GM23338 (cell line): ENCODE measurements at regions not wholly inside any gene's neighbourhood (a gene's known extent, or its start where the extent isn't known, plus 50 kb on each side); places are given as distances from the start of the nearest gene placed in this dataset.
"Not testable (repeated sequence)": the region's sequence is repeated elsewhere in the genome, so short reads cannot be mapped to it uniquely, and the experiment has no call there.

Source experiments
- ATAC-seq: fragments of 200-7000 bp; cut with Tn5 transposase; 3 replicates; pipeline ENCODE4 v1.9.1; 2020
- DNase-seq: peaks from one replicate; pipeline ENCODE4 v3.0.0-alpha.2; 2015; ENCODE audit warnings: low spot score
- H2AFZ ChIP-seq: fragments of 200-600 bp; sonication (generic); 2 replicates; pipeline ENCODE4 v1.8.0; 2016; ENCODE audit warnings: antibody characterized with exemption, mild to moderate bottlenecking, moderate library complexity
- H3F3A ChIP-seq: fragments of 200-600 bp; sonication (generic); replicated peaks from 2 replicates; pipeline ENCODE4 v1.8.0; 2017; ENCODE audit warnings: antibody characterized with exemption, mixed run types, low read depth
- H3K27ac ChIP-seq: fragments of 200-600 bp; sonication (generic); 2 replicates; pipeline ENCODE4 v1.6.1; 2016; ENCODE audit warnings: low read depth
- H3K27me3 ChIP-seq: fragments of 200-600 bp; sonication (generic); 2 replicates; pipeline ENCODE4 v1.8.0; 2016; ENCODE audit warnings: mild to moderate bottlenecking, mixed run types, moderate library complexity; ENCODE audit not compliant: insufficient read depth
- H3K36me3 ChIP-seq: fragments of 200-600 bp; sonication (generic); 2 replicates; pipeline ENCODE4 v1.8.0; 2016; ENCODE audit warnings: mild to moderate bottlenecking; ENCODE audit not compliant: insufficient read depth
- H3K4me1 ChIP-seq: fragments of 200-600 bp; sonication (generic); 2 replicates; pipeline ENCODE4 v1.8.0; 2016; ENCODE audit warnings: mild to moderate bottlenecking, moderate library complexity; ENCODE audit not compliant: insufficient read depth
- H3K4me2 ChIP-seq: fragments of 200-600 bp; sonication (generic); 2 replicates; pipeline ENCODE4 v1.7.1; 2017; ENCODE audit warnings: mixed run types
- H3K4me3 ChIP-seq: fragments of 200-600 bp; sonication (generic); 2 replicates; pipeline ENCODE4 v1.6.1; 2016; ENCODE audit warnings: mixed run types
- H3K79me2 ChIP-seq: fragments of 200-600 bp; sonication (generic); replicated peaks from 2 replicates; pipeline ENCODE4 v1.8.0; 2017; ENCODE audit warnings: mild to moderate bottlenecking; ENCODE audit not compliant: insufficient read depth
- H3K9me2 ChIP-seq: fragments of 200-600 bp; sonication (generic); 2 replicates; pipeline ENCODE4 v1.8.0; 2017; ENCODE audit not compliant: insufficient read depth
- H4K20me1 ChIP-seq: fragments of 200-600 bp; sonication (generic); replicated peaks from 2 replicates; pipeline ENCODE4 v1.8.0; 2017; ENCODE audit warnings: mild to moderate bottlenecking; ENCODE audit not compliant: insufficient read depth
- H3K27ac Mint-ChIP-seq: 2 replicates; pipeline ENCODE4 v1.8.0; 2020; ENCODE audit warnings: inconsistent platforms, mild to moderate bottlenecking, moderate library complexity, mixed read lengths
- H3K27me3 Mint-ChIP-seq: 3 replicates; pipeline ENCODE4 v1.8.0; 2022; ENCODE audit warnings: low read depth, mild to moderate bottlenecking, moderate library complexity, mixed read lengths, inconsistent platforms; ENCODE audit not compliant: insufficient read depth, poor library complexity
- H3K36me3 Mint-ChIP-seq: 3 replicates; pipeline ENCODE4 v1.8.0; 2021; ENCODE audit warnings: low read depth, mild to moderate bottlenecking, inconsistent platforms, moderate library complexity, mixed read lengths
- H3K4me1 Mint-ChIP-seq: 3 replicates; pipeline ENCODE4 v1.8.0; 2020; ENCODE audit warnings: mild to moderate bottlenecking, inconsistent platforms, mixed read lengths
- H3K4me3 Mint-ChIP-seq: 3 replicates; pipeline ENCODE4 v1.8.0; 2021; ENCODE audit warnings: moderate library complexity, mild to moderate bottlenecking, inconsistent platforms, mixed read lengths
- H3K9me3 Mint-ChIP-seq: 3 replicates; pipeline ENCODE4 v1.8.0; 2020; ENCODE audit warnings: moderate library complexity, mild to moderate bottlenecking, inconsistent platforms, mixed read lengths
- CREB1 ChIP-seq: fragments of 250-450 bp; sonication (Bioruptor Pico); IDR thresholded peaks from 2 replicates; pipeline ENCODE4 v1.5.0; 2020; ENCODE audit warnings: low read depth, mild to moderate bottlenecking, moderate library complexity
- JUNB ChIP-seq: IDR thresholded peaks from one replicate; pipeline ENCODE4 v1.6.1; 2016; ENCODE audit warnings: antibody characterized with exemption; ENCODE audit not compliant: unreplicated experiment
- NANOG ChIP-seq: IDR thresholded peaks from 2 replicates; pipeline ENCODE4 v1.6.1; 2016; ENCODE audit warnings: antibody characterized with exemption, borderline replicate concordance
- POLR2AphosphoS5 ChIP-seq: IDR thresholded peaks from 2 replicates; pipeline ENCODE4 v1.6.1; 2016; ENCODE audit warnings: antibody characterized with exemption, low read depth
- ZNF331 ChIP-seq: fragments of 250-450 bp; sonication (Bioruptor Pico); IDR thresholded peaks from 2 replicates; pipeline ENCODE4 v1.5.0; 2020; ENCODE audit warnings: low read depth, mild to moderate bottlenecking, moderate library complexity
- TF ChIP-seq, protein P1 (sequence below): IDR thresholded peaks from one replicate; pipeline ENCODE4 v1.6.1; 2018; ENCODE audit warnings: antibody characterized with exemption; ENCODE audit not compliant: unreplicated experiment
- TF ChIP-seq, protein P2 (sequence below), 2 experiments: fragments of 200-600 bp in 1 of 2; sonication (generic) in 1 of 2; conservative IDR thresholded peaks; 2 replicates each; pipeline versions ENCODE4 v1.5.1 to v1.6.1; 2016 to 2017; ENCODE audit warnings: antibody characterized with exemption in 2 of 2, low read depth in 2 of 2, mild to moderate bottlenecking in 2 of 2, moderate library complexity in 1 of 2

DNA sequence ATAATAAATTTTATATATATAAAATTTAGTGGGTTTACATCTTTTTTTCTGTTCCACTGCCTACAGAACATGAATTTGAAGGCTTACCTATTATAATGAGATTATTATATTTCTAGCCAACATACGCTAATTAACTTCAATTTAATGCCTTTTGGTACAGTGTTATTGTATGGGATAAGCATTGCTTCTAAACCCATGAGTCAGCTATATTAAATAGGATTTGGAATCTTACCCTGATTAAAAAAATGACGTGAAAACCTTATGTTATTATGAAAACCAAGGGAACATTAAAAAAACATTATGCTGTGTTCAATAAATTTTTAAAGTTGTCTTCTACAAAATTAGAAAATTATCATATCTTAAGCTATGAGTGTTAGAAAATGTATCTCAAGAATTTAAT lies 334.0 kb upstream of the RGS17 start (continued):
- TF ChIP-seq, protein P1, sequence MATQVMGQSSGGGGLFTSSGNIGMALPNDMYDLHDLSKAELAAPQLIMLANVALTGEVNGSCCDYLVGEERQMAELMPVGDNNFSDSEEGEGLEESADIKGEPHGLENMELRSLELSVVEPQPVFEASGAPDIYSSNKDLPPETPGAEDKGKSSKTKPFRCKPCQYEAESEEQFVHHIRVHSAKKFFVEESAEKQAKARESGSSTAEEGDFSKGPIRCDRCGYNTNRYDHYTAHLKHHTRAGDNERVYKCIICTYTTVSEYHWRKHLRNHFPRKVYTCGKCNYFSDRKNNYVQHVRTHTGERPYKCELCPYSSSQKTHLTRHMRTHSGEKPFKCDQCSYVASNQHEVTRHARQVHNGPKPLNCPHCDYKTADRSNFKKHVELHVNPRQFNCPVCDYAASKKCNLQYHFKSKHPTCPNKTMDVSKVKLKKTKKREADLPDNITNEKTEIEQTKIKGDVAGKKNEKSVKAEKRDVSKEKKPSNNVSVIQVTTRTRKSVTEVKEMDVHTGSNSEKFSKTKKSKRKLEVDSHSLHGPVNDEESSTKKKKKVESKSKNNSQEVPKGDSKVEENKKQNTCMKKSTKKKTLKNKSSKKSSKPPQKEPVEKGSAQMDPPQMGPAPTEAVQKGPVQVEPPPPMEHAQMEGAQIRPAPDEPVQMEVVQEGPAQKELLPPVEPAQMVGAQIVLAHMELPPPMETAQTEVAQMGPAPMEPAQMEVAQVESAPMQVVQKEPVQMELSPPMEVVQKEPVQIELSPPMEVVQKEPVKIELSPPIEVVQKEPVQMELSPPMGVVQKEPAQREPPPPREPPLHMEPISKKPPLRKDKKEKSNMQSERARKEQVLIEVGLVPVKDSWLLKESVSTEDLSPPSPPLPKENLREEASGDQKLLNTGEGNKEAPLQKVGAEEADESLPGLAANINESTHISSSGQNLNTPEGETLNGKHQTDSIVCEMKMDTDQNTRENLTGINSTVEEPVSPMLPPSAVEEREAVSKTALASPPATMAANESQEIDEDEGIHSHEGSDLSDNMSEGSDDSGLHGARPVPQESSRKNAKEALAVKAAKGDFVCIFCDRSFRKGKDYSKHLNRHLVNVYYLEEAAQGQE, result no peak
- TF ChIP-seq JUNB (no peak), NANOG (no peak), POLR2AphosphoS5 (no peak), ZNF331 (no peak)

DNA sequence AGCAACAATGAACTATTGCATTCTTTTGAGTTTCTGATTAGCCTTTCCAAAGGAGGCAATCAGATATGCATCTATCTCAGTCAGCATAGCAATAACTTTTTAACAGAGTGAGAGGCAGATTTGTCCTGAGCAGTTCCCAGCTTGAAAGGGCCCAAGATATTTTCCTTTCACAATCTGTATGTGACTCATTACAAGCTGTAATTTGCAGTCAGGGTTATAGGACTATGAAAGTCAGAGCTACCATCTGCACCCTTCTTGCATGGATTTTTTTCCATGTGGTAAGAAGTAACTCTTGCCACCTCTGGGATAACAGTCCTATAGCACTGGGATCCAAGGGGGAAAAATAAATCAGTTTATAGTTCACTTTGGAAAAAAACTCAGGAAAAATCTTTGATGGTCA lies 318.2 kb upstream of the RGS17 start:
- Mint-ChIP-seq H3K4me3 (no peak overlapping the region), H3K9me3 (peaks cover 23% of the 10 kb centered on the region), H3K27ac (no peak overlapping the region), H3K36me3 (peaks cover 28% of the 10 kb centered on the region; the same call in 2 of the 3 replicates), H3K4me1 (peaks cover 15% of the 10 kb centered on the region), H3K27me3 (peaks cover under 1% of the 10 kb centered on the region)
- H3K79me2 ChIP-seq, result no peaks in the 10 kb centered on the region
- no peaks in the 10 kb centered on the region for H3K27me3 ChIP-seq
- H2AFZ ChIP-seq, result peak overlapping the region; percentile 56; the same call in 1 of the 2 replicates
- H4K20me1 ChIP-seq, result no peaks in the 10 kb centered on the region
- no peaks in the 10 kb centered on the region for H3K36me3 ChIP-seq
- no peak overlapping the region for H3K4me2 ChIP-seq
- TF ChIP-seq, protein P2, sequence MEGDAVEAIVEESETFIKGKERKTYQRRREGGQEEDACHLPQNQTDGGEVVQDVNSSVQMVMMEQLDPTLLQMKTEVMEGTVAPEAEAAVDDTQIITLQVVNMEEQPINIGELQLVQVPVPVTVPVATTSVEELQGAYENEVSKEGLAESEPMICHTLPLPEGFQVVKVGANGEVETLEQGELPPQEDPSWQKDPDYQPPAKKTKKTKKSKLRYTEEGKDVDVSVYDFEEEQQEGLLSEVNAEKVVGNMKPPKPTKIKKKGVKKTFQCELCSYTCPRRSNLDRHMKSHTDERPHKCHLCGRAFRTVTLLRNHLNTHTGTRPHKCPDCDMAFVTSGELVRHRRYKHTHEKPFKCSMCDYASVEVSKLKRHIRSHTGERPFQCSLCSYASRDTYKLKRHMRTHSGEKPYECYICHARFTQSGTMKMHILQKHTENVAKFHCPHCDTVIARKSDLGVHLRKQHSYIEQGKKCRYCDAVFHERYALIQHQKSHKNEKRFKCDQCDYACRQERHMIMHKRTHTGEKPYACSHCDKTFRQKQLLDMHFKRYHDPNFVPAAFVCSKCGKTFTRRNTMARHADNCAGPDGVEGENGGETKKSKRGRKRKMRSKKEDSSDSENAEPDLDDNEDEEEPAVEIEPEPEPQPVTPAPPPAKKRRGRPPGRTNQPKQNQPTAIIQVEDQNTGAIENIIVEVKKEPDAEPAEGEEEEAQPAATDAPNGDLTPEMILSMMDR (conservative IDR thresholded peaks at IDR 0.05; ENCODE audit: low read depth in 2 of 2), result no peak
- peaks cover 23% of the 10 kb centered on the region for H3K4me1 ChIP-seq
- DNase-seq (no peak), ATAC-seq (no peak)
- H3K4me3 ChIP-seq, result no peak overlapping the region
- no peaks in the 10 kb centered on the region for H3K9me2 ChIP-seq
- no peak overlapping the region for H3K27ac ChIP-seq
- H3F3A ChIP-seq, result no peaks in the 10 kb centered on the region

DNA sequence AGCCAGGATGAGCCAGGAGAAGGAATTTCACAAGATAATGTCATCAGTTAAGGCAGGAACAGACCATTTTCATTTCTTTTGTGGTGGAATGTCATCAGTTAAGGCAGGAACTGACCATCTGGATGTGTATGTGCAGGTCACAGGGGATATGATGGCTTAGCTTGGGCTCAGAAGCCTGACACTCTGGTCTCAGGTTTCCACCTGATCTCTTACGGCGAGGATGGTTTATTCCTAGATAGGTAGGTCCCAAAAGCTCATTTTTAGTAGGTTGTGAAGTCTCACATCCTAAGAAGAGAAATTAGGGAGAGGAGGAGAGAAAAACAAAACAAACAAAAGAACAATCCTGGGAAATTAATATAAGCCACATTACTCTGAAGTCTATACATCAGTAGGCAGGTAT lies 311.7 kb upstream of the RGS17 start:
- DNase-seq, H4K20me1 ChIP-seq, H3K9me2 ChIP-seq, ATAC-seq, H3K4me3 Mint-ChIP-seq, H3K79me2 ChIP-seq, H3K27me3 Mint-ChIP-seq, H3K36me3 ChIP-seq, H3F3A ChIP-seq, H3K27me3 ChIP-seq, H2AFZ ChIP-seq, H3K4me3 ChIP-seq: not testable (repeated sequence)
- Mint-ChIP-seq H3K4me1 (peaks cover 46% of the 10 kb centered on the region), H3K9me3 (peaks cover 30% of the 10 kb centered on the region), H3K36me3 (peaks cover 33% of the 10 kb centered on the region), H3K27ac (peak overlapping the region; percentile 91)
- H3K4me1 ChIP-seq, result peaks cover 39% of the 10 kb centered on the region
- 0 out of 2 replicates have a peak, but pooled peaks have one; percentile 17 for TF ChIP-seq CREB1 (CRISPR knock-in tag)
- peak overlapping the region; percentile 45; the same call in 1 of the 2 replicates for H3K4me2 ChIP-seq
- peak overlapping the region; percentile 97 for H3K27ac ChIP-seq
